ENCODE measurements at regions not wholly inside any gene's neighbourhood (a gene's known extent, or its start where the extent isn't known, plus 50 kb on each side); places are given as distances from the start of the nearest gene placed in this dataset.

DNA sequence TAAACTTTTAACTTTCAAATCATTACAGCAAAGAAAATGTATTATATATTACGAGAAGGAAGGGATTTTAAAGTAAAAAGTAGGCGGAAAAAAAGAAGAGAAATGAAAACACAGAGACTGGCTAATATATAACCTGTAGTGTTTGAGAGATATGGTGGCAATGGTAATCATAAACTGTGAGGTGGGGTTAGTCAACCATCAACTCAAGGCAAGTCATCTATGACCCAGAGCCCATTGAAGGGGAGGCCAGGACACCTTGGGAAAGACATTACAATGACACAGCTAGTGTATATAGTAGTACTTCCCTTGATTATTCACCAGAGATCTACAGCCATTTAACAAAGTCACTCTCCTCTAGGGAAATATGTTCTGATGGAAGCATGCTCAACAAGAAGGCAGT, 423.9 kb upstream of the PITX2 start (continued):
- TF ChIP-seq RBBP5 (IDR thresholded peaks at IDR 0.05; ENCODE audit: borderline replicate concordance, low read depth, low read length), result no peak
- no peak for TF ChIP-seq JUN (IDR thresholded peaks at IDR 0.05; ENCODE audit: low read depth, low read length)
